ENCODE measurements at regions not wholly inside any gene's neighbourhood (a gene's known extent, or its start where the extent isn't known, plus 50 kb on each side); places are given as distances from the start of the nearest gene placed in this dataset.

DNA sequence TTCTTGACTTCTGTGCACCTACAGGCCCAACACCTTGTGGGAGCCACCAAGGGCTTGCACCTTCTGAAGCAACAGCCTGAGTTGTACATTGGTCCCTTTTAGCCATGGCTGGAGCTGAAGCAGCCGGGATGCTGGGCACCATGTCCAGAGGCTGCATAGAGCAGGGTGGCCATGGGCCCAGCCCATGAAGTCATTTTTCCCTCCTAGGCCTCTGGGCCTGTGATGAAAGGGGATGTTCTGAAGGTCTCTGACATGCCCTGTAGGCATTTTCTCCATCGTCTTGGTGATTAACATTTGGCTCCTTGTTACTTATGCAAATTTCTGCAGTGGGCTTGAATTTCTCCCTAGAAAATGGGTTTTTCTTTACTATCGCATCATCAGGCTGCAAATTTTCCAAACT is 83.1 kb upstream of the ACVR1 start:
- TF ChIP-seq, protein P1, sequence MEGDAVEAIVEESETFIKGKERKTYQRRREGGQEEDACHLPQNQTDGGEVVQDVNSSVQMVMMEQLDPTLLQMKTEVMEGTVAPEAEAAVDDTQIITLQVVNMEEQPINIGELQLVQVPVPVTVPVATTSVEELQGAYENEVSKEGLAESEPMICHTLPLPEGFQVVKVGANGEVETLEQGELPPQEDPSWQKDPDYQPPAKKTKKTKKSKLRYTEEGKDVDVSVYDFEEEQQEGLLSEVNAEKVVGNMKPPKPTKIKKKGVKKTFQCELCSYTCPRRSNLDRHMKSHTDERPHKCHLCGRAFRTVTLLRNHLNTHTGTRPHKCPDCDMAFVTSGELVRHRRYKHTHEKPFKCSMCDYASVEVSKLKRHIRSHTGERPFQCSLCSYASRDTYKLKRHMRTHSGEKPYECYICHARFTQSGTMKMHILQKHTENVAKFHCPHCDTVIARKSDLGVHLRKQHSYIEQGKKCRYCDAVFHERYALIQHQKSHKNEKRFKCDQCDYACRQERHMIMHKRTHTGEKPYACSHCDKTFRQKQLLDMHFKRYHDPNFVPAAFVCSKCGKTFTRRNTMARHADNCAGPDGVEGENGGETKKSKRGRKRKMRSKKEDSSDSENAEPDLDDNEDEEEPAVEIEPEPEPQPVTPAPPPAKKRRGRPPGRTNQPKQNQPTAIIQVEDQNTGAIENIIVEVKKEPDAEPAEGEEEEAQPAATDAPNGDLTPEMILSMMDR (IDR thresholded peaks at IDR 0.05), result no peak
- TF ChIP-seq POLR2A (IDR thresholded peaks at IDR 0.05), result no peak
